Heart right ventricle (tissue), 16 donors: ENCODE measurements at regions not wholly inside any gene's neighbourhood (a gene's known extent, or its start where the extent isn't known, plus 50 kb on each side); places are given as distances from the start of the nearest gene placed in this dataset.

ENCODE experiments used
- ATAC-seq, 8 donors: fragments of 200-7000 bp; cut with Tn5 transposase; one replicate each; pipeline ENCODE4 v1.9.1; 2020; ENCODE audit warnings: mild to moderate bottlenecking in 8 of 8, moderate library complexity in 8 of 8, moderate number of reproducible peaks in 1 of 8
- DNase-seq, 2 donors: peaks; one replicate each; pipeline ENCODE4 v3.0.0-alpha.2; 2020
- H3K27ac ChIP-seq, 10 donors: fragments of 200-600 bp; sonication (generic) in 2 of 10; one replicate each; pipeline versions ENCODE4 v1.5.0 to v1.8.0; 2020 to 2022; ENCODE audit warnings: mild to moderate bottlenecking in 3 of 10
- H3K27me3 ChIP-seq, 7 donors: fragments of 200-600 bp; one replicate each; pipeline ENCODE4 v1.8.0; 2021 to 2022; ENCODE audit warnings: mild to moderate bottlenecking in 2 of 7
- H3K36me3 ChIP-seq, 9 donors: fragments of 200-600 bp; sonication (generic) in 1 of 9; one replicate each; pipeline versions ENCODE4 v1.5.0 to v1.8.0; 2020 to 2022; ENCODE audit warnings: mild to moderate bottlenecking in 2 of 9
- H3K4me1 ChIP-seq, 9 donors: fragments of 200-600 bp; sonication (generic) in 1 of 9; one replicate each; pipeline versions ENCODE4 v1.5.0 to v1.8.0; 2020 to 2022; ENCODE audit warnings: mild to moderate bottlenecking in 4 of 9
- H3K4me3 ChIP-seq, 10 donors: fragments of 200-600 bp; sonication (generic) in 2 of 10; one replicate each; pipeline versions ENCODE4 v1.5.0 to v1.8.0; 2020 to 2022; ENCODE audit warnings: mild to moderate bottlenecking in 7 of 10, moderate library complexity in 2 of 10
- H3K9me3 ChIP-seq, 11 donors: fragments of 200-600 bp in 10 of 11; sonication (generic) in 2 of 11; one replicate each; pipeline versions ENCODE4 v1.5.0 to v1.8.0; 2013 to 2022; ENCODE audit warnings: mild to moderate bottlenecking in 2 of 11, control low read depth in 1 of 11, moderate library complexity in 1 of 11
- WGBS, 2 donors: extraction: QIAGEN DNeasy Blood & Tissue Kit; methylation state at CpG; one replicate each; pipeline ENCODE4 v1.1.7; 2013; ENCODE audit warnings: inconsistent platforms in 1 of 2; 5-methylcytosine and 5-hydroxymethylcytosine counted together
- intact Hi-C, 10 donors: fragments of 100-400 bp; cut with DNase I; formaldehyde crosslinking; loops; one replicate each; pipeline versions ENCODE4 v1.11.1 to v1.14.2; 2022
- TF ChIP-seq, protein P1 (sequence below), 9 donors: fragments of 200-600 bp; sonication (generic) in 2 of 9; IDR thresholded peaks; one replicate each; pipeline versions ENCODE4 v1.5.0 to v1.8.0; 2021 to 2022; ENCODE audit warnings: antibody characterized with exemption in 9 of 9, mild to moderate bottlenecking in 5 of 9, moderate library complexity in 1 of 9
- donor health status: Arrhythmogenic right ventricular cardiomyopathy.
- donor health status: ischemic (EF 13 %, LVEDD 7.1; RV severe dilation, severe dysfunction).
- donor health status: healthy with polysubstance abuse.
- donor health status: DM: no; HTN: yes; CAD: no.
- donor health status: DM: no; HTN: no; CAD: no.
- donor health status: ischemic (EF 25% LVEDD 6.9; RV normal size, moderate dysfunction).
- donor health status: ischemic (EF 25% LVEDD 5.7; RV mildly dilated, moderate dysfunction).
- donor health status: healthy.
- donor health status: DM: yes; HTN: yes; CAD: no.
- donor health status: Ischemic cardiomyopathy.
- donor health status: ischemic (EF 35%, LVEDD 5.7; RV mildly dilated, moderate dysfunction).
- donor health status: nonischemic (EF 11% LVEDD 7.7; RV severe dilation, severe dysfunction).
- donor health status: DM: yes; HTN: yes; CAD: no.
- donor health status: PGD.
- donor health status: ischemic (EF 29% LVEDD 5.4; RV normal size, mild dysfunction).
- donor health status: nonischemic (EF 23%, LVEDD 6.1; RV moderate dilation, normal function).

DNA sequence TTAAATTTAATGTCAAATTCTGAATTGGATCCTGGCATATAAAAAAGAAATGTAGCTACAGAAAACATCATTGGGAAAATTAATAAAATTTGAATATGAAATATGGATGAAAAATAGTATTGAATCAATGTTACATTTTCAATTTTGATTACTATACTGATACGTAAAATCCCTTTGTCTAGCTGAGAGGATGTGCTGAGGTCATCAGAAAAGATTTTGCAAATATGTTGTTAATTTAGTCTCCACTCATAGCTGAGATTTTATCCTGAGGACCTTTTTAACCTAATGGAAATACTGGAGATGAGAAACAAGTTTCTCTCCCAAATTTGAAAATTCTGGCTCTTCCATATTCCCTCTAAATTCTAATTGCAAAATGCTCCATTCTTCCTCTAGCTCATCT is 84.4 kb upstream of the ADAMTS16 start:
- TF ChIP-seq, protein P1, sequence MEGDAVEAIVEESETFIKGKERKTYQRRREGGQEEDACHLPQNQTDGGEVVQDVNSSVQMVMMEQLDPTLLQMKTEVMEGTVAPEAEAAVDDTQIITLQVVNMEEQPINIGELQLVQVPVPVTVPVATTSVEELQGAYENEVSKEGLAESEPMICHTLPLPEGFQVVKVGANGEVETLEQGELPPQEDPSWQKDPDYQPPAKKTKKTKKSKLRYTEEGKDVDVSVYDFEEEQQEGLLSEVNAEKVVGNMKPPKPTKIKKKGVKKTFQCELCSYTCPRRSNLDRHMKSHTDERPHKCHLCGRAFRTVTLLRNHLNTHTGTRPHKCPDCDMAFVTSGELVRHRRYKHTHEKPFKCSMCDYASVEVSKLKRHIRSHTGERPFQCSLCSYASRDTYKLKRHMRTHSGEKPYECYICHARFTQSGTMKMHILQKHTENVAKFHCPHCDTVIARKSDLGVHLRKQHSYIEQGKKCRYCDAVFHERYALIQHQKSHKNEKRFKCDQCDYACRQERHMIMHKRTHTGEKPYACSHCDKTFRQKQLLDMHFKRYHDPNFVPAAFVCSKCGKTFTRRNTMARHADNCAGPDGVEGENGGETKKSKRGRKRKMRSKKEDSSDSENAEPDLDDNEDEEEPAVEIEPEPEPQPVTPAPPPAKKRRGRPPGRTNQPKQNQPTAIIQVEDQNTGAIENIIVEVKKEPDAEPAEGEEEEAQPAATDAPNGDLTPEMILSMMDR (IDR thresholded peaks at IDR 0.05): no peak
- H3K27me3 ChIP-seq: peaks cover 0 to 4% (median 0%) of the 10 kb centered on the region in 7 donors
- H3K27ac ChIP-seq: no peak overlapping the region
- intact Hi-C loops: no loop called here
- H3K4me1 ChIP-seq: no peaks in the 10 kb centered on the region
- H3K9me3 ChIP-seq: no peaks in the 10 kb centered on the region
- 79 to 93% methylated on average over 1 of the region's 1 CpG for WGBS, 2 donors
- H3K36me3 ChIP-seq: no peaks in the 10 kb centered on the region
- ATAC-seq (no peak), DNase-seq (no peak)
- no peak overlapping the region for H3K4me3 ChIP-seq

DNA sequence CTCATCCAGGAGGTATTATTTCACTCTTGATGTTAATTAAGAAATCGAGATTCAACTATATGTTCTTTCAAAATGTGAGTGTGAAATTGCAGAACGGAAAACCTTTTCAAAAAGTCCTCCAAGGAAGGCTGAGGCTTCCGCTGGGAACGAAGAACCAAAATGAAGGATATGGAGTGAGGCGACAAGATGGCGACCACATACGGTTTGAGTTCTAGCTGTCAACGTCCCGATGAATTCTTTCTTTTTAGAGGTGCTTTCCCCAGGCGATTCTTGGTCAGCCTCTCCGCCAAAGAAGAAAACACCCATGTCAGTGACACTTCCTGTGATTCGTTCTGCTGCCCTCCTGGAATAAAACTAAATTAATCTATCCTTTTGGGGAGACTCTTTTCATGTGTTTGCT is 78.3 kb upstream of the ADAMTS16 start:
- 85 to 86% methylated on average over 12 of the region's 12 CpGs for WGBS, 2 donors
- peaks cover 0 to 4% (median 0%) of the 10 kb centered on the region in 9 donors for H3K4me1 ChIP-seq
- H3K27ac ChIP-seq: no peak overlapping the region
- ATAC-seq: no peak
- no peaks in the 10 kb centered on the region for H3K9me3 ChIP-seq
- H3K4me3 ChIP-seq: no peak overlapping the region
- H3K27me3 ChIP-seq: peaks cover 0 to 8% (median 0%) of the 10 kb centered on the region in 7 donors
- intact Hi-C loops: no loop called here
- no peaks in the 10 kb centered on the region for H3K36me3 ChIP-seq
- TF ChIP-seq, protein P1 (IDR thresholded peaks at IDR 0.05): no peak
- DNase-seq: no peak

DNA sequence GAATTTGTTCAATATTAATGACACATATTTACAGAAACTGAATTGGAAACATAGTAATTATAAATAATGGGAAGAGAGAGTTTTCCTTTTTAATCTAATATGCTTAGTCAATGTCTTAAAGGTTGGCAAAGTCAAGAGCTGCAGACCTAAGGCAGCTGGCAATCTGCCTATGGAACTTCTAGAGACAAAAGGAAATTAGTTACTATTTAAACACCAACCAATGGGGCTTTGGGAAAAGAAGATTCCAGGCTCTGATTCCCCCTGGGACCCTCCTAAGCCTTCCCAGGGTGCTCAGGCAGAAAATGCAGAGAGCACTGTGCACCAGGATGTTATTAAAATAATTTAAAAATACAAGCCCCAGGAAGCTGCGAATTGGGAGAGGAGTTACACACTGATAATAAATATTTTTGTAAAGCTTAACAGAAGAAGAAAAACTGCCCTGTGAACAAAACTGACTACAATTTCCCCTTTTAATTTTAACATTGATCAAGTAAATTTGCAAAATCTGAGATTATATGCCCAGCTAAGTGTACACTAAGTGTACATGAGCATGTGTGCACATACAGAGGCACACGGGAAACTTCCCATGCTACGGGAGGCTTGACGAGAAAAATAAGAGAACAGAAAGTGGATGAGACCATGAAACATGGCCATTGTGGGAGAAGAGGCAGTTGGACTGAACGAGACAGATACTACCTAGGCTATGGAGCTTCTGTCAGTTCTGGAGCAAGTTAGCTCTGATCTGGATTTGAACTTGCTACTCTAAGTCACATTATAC is 77.4 kb upstream of the ADAMTS16 start:
- intact Hi-C loops: no loop called here
- WGBS, 2 donors: 59 to 62% methylated on average over 5 of the region's 5 CpGs
- no peak for ATAC-seq

DNA sequence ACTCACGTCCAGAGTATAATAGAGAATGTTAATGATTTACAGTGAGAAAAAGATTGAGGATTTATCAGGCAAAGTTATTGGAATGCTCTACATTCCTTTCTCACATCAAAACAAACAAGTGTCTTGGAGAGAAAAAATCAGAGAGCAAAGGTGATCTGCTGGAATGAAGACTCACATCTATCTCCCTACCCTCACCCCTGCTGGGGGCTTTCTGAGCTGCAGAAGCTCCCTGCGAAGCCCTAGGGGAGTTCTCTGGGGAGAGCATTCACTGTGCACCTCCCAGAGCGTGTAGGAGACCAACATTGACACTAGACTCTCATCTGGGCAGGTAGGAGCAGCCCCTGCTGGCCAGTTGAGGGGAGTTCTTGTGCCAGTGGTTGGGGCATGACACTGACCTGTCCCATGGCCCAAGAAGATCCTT is 76.6 kb upstream of the ADAMTS16 start:
- TF ChIP-seq, protein P1 (IDR thresholded peaks at IDR 0.05): no peak
- peaks cover 0 to 4% (median 0%) of the 10 kb centered on the region in 9 donors for H3K4me1 ChIP-seq
- ATAC-seq (no peak), DNase-seq (no peak)
- 47 to 54% methylated on average over 3 of the region's 3 CpGs for WGBS, 2 donors
- H3K27ac ChIP-seq: no peak overlapping the region
- no peaks in the 10 kb centered on the region for H3K9me3 ChIP-seq
- intact Hi-C loops: no loop called here
- H3K36me3 ChIP-seq: no peaks in the 10 kb centered on the region
- no peak overlapping the region for H3K4me3 ChIP-seq
- peaks cover 0 to 8% (median 0%) of the 10 kb centered on the region in 7 donors for H3K27me3 ChIP-seq

More for the DNA sequence above, 77.4 kb upstream of the ADAMTS16 start:
- peaks cover 0 to 4% (median 0%) of the 10 kb centered on the region in 9 donors for H3K4me1 ChIP-seq
- TF ChIP-seq, protein P1 (IDR thresholded peaks at IDR 0.05): no peak
- H3K27ac ChIP-seq: no peak overlapping the region
- H3K4me3 ChIP-seq: no peak overlapping the region
- H3K9me3 ChIP-seq: no peaks in the 10 kb centered on the region
- no peaks in the 10 kb centered on the region for H3K36me3 ChIP-seq
- peaks cover 0 to 8% (median 0%) of the 10 kb centered on the region in 7 donors for H3K27me3 ChIP-seq
- no peak for DNase-seq
